GM12875 (cell line): ENCODE measurements at regions not wholly inside any gene's neighbourhood (a gene's known extent, or its start where the extent isn't known, plus 50 kb on each side); places are given as distances from the start of the nearest gene placed in this dataset.
"Not testable (repeated sequence)": the region's sequence is repeated elsewhere in the genome, so short reads cannot be mapped to it uniquely, and the experiment has no call there.

Experiments
- H3K4me3 ChIP-seq: one replicate; pipeline ENCODE4 v1.5.1; 2011; ENCODE audit warnings: low read depth, low read length, control low read depth
- CTCF ChIP-seq: IDR thresholded peaks from 2 replicates; pipeline ENCODE4 v1.5.1; 2011; ENCODE audit warnings: low read depth, mild to moderate bottlenecking, control low read depth, inconsistent platforms, low read length, moderate library complexity, borderline replicate concordance; ENCODE audit not compliant: insufficient read depth

GRCh38 chr6:86738078-86738477, 199.2 kb upstream of the HTR1E start:
- H3K4me3 ChIP-seq, result no peak overlapping the region
- no peak for TF ChIP-seq CTCF

- H3K4me3 ChIP-seq, result not testable (repeated sequence)
These were observed 205.7 kb upstream of the HTR1E start for GRCh38 chr6:86731631-86732030.

- H3K4me3 ChIP-seq, result not testable (repeated sequence)
These were observed 206.6 kb upstream of the HTR1E start for GRCh38 chr6:86730772-86731171.

DNA sequence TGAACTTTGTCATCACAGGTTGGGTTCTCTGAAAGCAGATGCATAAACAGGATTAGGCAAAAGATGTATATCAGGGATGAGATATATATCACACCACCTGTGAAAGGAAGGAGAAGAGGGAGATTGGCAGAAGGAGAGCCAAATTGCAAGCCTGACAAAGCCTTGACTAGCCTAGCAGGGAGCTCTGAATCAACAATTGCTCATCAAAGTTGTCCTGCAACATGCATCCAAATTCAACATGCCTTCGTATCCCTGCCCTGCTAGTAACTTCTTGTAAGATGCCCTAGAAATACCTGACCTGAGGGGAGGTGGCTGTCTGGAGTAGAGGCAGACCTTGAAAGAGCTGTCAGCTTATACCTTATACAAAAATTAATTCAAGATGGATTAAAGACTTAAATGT, 207.1 kb upstream of the HTR1E start:
- H3K4me3 ChIP-seq, result no peak overlapping the region
- no peak for TF ChIP-seq CTCF

GRCh38 chr6:86728976-86729375, 208.4 kb upstream of the HTR1E start:
- no peak overlapping the region for H3K4me3 ChIP-seq
- no peak for TF ChIP-seq CTCF

DNA sequence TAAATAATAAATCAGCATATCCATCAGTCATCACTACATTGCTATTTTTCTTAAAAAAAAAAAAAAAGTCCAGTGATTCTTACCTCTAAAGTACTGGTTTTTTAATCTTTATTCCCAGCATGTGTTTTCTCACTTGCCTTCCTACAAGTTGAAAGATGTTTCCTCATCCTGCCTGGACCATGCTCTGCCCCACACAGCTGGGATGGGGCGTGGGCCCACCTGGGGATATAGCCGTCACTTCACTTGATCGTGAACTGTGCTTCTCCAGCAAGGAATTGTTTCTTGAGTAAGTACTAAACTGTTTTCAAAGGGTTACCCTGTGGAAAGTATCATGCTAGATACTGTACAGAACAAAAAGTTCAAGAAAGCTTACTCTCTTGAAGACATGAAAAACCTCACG, 212.6 kb upstream of the HTR1E start:
- no peak for TF ChIP-seq CTCF

DNA sequence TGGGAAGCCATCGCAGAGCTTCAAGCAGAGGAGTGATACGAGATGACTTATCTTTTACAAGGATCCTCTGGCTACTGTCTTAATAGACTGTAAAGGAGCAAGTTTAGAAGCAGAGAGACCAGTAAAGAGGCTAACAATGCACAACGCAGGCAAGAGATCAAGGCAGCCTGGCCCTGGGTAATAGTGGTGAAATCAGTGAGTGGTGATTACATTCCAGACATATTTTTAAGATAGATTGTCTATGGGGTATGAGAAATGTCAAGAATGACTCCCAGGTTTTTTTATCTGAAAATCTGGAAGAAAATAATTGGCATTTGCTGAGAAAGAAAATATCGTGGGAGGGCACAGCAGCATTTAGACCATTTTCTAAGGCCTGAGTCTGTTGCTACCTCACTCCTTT, 213.6 kb upstream of the HTR1E start:
- H3K4me3 ChIP-seq, result no peak overlapping the region
- no peak for TF ChIP-seq CTCF

More for the DNA sequence above, 212.6 kb upstream of the HTR1E start:
- H3K4me3 ChIP-seq, result no peak overlapping the region

DNA sequence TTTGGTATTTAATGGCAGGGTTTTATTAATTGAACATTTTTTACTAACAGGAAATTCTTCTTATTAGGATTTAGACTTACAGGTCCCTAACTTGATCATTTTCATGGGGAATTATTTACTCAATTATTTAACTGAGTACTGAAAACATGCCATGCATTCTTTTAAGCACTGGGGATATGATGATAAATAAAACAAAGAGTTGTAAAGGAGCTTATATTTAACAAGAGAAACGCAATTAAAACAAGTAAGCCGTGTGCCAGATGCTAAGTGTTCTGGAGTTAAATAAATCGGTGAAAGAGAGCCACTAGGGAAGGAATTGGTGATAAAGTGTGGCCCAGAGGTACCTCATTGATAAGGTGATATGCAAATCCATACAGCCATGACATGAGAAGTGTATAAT, 214.2 kb upstream of the HTR1E start:
- no peak overlapping the region for H3K4me3 ChIP-seq
- TF ChIP-seq CTCF, result no peak
